ENCODE measurements at regions not wholly inside any gene's neighbourhood (a gene's known extent, or its start where the extent isn't known, plus 50 kb on each side); places are given as distances from the start of the nearest gene placed in this dataset.

- POLR2A ChIA-PET, result no interaction called here
- H3K27ac Mint-ChIP-seq, result no peak overlapping the region
- Histone ChIP-seq H3K4me1 (ENCODE audit: control insufficient read depth in 1 of 2, extremely low read depth in 1 of 2, insufficient read depth in 2 of 2, low read length in 2 of 2) (no peaks in the 10 kb centered on the region), H3K27me3 (replicated peaks in 1 of 2; ENCODE audit: control insufficient read depth in 2 of 2, extremely low read depth in 1 of 2, insufficient read depth in 2 of 2, low read length in 1 of 2) (no peaks in the 10 kb centered on the region), H3K36me3 (ENCODE audit: control insufficient read depth in 2 of 2, extremely low read depth in 1 of 2, insufficient read depth in 1 of 2, low read length in 1 of 2) (no peaks in the 10 kb centered on the region), H3K9me3 (no peaks in the 10 kb centered on the region), H3K27ac (ENCODE audit: low read length) (no peak overlapping the region), H3K4me3 (ENCODE audit: control insufficient read depth in 1 of 2, extremely low read depth in 1 of 2, low read length in 1 of 2) (no peak overlapping the region)
- no peaks in the 10 kb centered on the region for H3K36me3 Mint-ChIP-seq
- WGBS (ENCODE audit: insufficient coverage), result 100% methylated on average over 1 of the region's 1 CpG
- H3K4me1 Mint-ChIP-seq, result no peaks in the 10 kb centered on the region
- no peak for ATAC-seq (replicated peaks in 1 of 4)
- peaks cover 11 to 19% of the 10 kb centered on the region in 2 donors for H3K27me3 Mint-ChIP-seq
- DNase-seq, result no peak
- CTCF ChIA-PET, result interaction anchor here in 1 of 2 donors (0.9 kb wide), 1 partner anchor 8 kb away, joined by 3 read pairs; no protein-coding TSS in a partner anchor
- no peak overlapping the region for H3K4me3 Mint-ChIP-seq
- H3K9me3 Mint-ChIP-seq, result no peaks in the 10 kb centered on the region
These were observed 153.1 kb upstream of the DCN start for GRCh38 chr12:91335699-91336098.

GRCh38 chr12:91333966-91334365, 151.3 kb upstream of the DCN start:
- ATAC-seq (replicated peaks in 1 of 4) (no peak), DNase-seq (no peak)
- H3K4me3 Mint-ChIP-seq, result no peak overlapping the region
- CTCF ChIA-PET, result no interaction called here
- no peaks in the 10 kb centered on the region for H3K36me3 Mint-ChIP-seq
- Histone ChIP-seq H3K4me3 (ENCODE audit: control insufficient read depth in 1 of 2, extremely low read depth in 1 of 2, low read length in 1 of 2) (no peak overlapping the region), H3K27me3 (replicated peaks in 1 of 2; ENCODE audit: control insufficient read depth in 2 of 2, extremely low read depth in 1 of 2, insufficient read depth in 2 of 2, low read length in 1 of 2) (no peaks in the 10 kb centered on the region), H3K27ac (ENCODE audit: low read length) (no peak overlapping the region), H3K4me1 (ENCODE audit: control insufficient read depth in 1 of 2, extremely low read depth in 1 of 2, insufficient read depth in 2 of 2, low read length in 2 of 2) (no peaks in the 10 kb centered on the region), H3K36me3 (ENCODE audit: control insufficient read depth in 2 of 2, extremely low read depth in 1 of 2, insufficient read depth in 1 of 2, low read length in 1 of 2) (no peaks in the 10 kb centered on the region), H3K9me3 (no peaks in the 10 kb centered on the region)
- no peaks in the 10 kb centered on the region for H3K9me3 Mint-ChIP-seq
- peaks cover 13% of the 10 kb centered on the region in 2 donors for H3K27me3 Mint-ChIP-seq
- POLR2A ChIA-PET, result no interaction called here
- H3K27ac Mint-ChIP-seq, result no peak overlapping the region
- no peaks in the 10 kb centered on the region for H3K4me1 Mint-ChIP-seq

GRCh38 chr12:91332302-91332701, 149.7 kb upstream of the DCN start:
- CTCF ChIA-PET, result no interaction called here
- H3K27ac ChIP-seq (ENCODE audit: low read length), result no peak overlapping the region

GRCh38 chr12:91331371-91331770, 148.8 kb upstream of the DCN start:
- Mint-ChIP-seq H3K36me3 (no peaks in the 10 kb centered on the region), H3K27ac (no peak overlapping the region), H3K4me1 (no peaks in the 10 kb centered on the region), H3K4me3 (no peak overlapping the region), H3K27me3 (peaks cover 14 to 16% of the 10 kb centered on the region in 2 donors), H3K9me3 (no peaks in the 10 kb centered on the region)
- ATAC-seq (replicated peaks in 1 of 4) (no peak), DNase-seq (no peak)
- CTCF ChIA-PET, result interaction anchor here (0.6 to 1.2 kb wide), 3 partner anchors 34 to 1279 kb away, joined by 3 read pairs; no protein-coding TSS in a partner anchor
- Histone ChIP-seq H3K27ac (ENCODE audit: low read length) (no peak overlapping the region), H3K9me3 (no peaks in the 10 kb centered on the region), H3K4me3 (ENCODE audit: control insufficient read depth in 1 of 2, extremely low read depth in 1 of 2, low read length in 1 of 2) (no peak overlapping the region), H3K27me3 (replicated peaks in 1 of 2; ENCODE audit: control insufficient read depth in 2 of 2, extremely low read depth in 1 of 2, insufficient read depth in 2 of 2, low read length in 1 of 2) (no peaks in the 10 kb centered on the region), H3K36me3 (ENCODE audit: control insufficient read depth in 2 of 2, extremely low read depth in 1 of 2, insufficient read depth in 1 of 2, low read length in 1 of 2) (no peaks in the 10 kb centered on the region), H3K4me1 (ENCODE audit: control insufficient read depth in 1 of 2, extremely low read depth in 1 of 2, insufficient read depth in 2 of 2, low read length in 2 of 2) (no peaks in the 10 kb centered on the region)
- 88% methylated on average over 1 of the region's 2 CpGs for WGBS (ENCODE audit: insufficient coverage)
- POLR2A ChIA-PET, result interaction anchor here in 1 of 2 donors (0.6 kb wide), 1 partner anchor 1465 kb away, joined by 4 read pairs; no protein-coding TSS in a partner anchor

More at GRCh38 chr12:91332302-91332701, 149.7 kb upstream of the DCN start:
- WGBS (ENCODE audit: insufficient coverage), result no CpG with 5 or more reads among the region's 1 CpG
- H3K9me3 ChIP-seq, result no peaks in the 10 kb centered on the region
- Mint-ChIP-seq H3K36me3 (no peaks in the 10 kb centered on the region), H3K4me3 (no peak overlapping the region), H3K9me3 (no peaks in the 10 kb centered on the region), H3K27ac (no peak overlapping the region), H3K4me1 (no peaks in the 10 kb centered on the region), H3K27me3 (peaks cover 13 to 17% of the 10 kb centered on the region in 2 donors)
- H3K4me3 ChIP-seq (ENCODE audit: control insufficient read depth in 1 of 2, extremely low read depth in 1 of 2, low read length in 1 of 2), result no peak overlapping the region
- H3K27me3 ChIP-seq (replicated peaks in 1 of 2; ENCODE audit: control insufficient read depth in 2 of 2, extremely low read depth in 1 of 2, insufficient read depth in 2 of 2, low read length in 1 of 2), result no peaks in the 10 kb centered on the region
- POLR2A ChIA-PET, result no interaction called here
- H3K4me1 ChIP-seq (ENCODE audit: control insufficient read depth in 1 of 2, extremely low read depth in 1 of 2, insufficient read depth in 2 of 2, low read length in 2 of 2), result no peaks in the 10 kb centered on the region
- no peak for DNase-seq
- H3K36me3 ChIP-seq (ENCODE audit: control insufficient read depth in 2 of 2, extremely low read depth in 1 of 2, insufficient read depth in 1 of 2, low read length in 1 of 2), result no peaks in the 10 kb centered on the region
- no peak for ATAC-seq (replicated peaks in 1 of 4)

- Mint-ChIP-seq H3K27ac (no peak overlapping the region), H3K9me3 (no peaks in the 10 kb centered on the region), H3K4me3 (no peak overlapping the region), H3K4me1 (no peaks in the 10 kb centered on the region), H3K27me3 (peaks cover 7 to 11% of the 10 kb centered on the region in 2 donors), H3K36me3 (no peaks in the 10 kb centered on the region)
- CTCF ChIA-PET, result interaction anchor here in 1 of 2 donors (1.2 kb wide), 1 partner anchor 7 kb away, joined by 3 read pairs; no protein-coding TSS in a partner anchor
- no peak for ATAC-seq (replicated peaks in 1 of 4)
- POLR2A ChIA-PET, result interaction anchor here in 1 of 2 donors (1.0 kb wide), 1 partner anchor 10 kb away, joined by 3 read pairs; no protein-coding TSS in a partner anchor
- no peaks in the 10 kb centered on the region for H3K36me3 ChIP-seq (ENCODE audit: control insufficient read depth in 2 of 2, extremely low read depth in 1 of 2, insufficient read depth in 1 of 2, low read length in 1 of 2)
- H3K4me1 ChIP-seq (ENCODE audit: control insufficient read depth in 1 of 2, extremely low read depth in 1 of 2, insufficient read depth in 2 of 2, low read length in 2 of 2), result no peaks in the 10 kb centered on the region
- H3K4me3 ChIP-seq (ENCODE audit: control insufficient read depth in 1 of 2, extremely low read depth in 1 of 2, low read length in 1 of 2), result no peak overlapping the region
- no CpG with 5 or more reads among the region's 3 CpGs for WGBS (ENCODE audit: insufficient coverage)
- H3K27ac ChIP-seq (ENCODE audit: low read length), result no peak overlapping the region
- no peak for DNase-seq
- no peaks in the 10 kb centered on the region for H3K27me3 ChIP-seq (replicated peaks in 1 of 2; ENCODE audit: control insufficient read depth in 2 of 2, extremely low read depth in 1 of 2, insufficient read depth in 2 of 2, low read length in 1 of 2)
- H3K9me3 ChIP-seq, result no peaks in the 10 kb centered on the region
These were observed 145.8 kb upstream of the DCN start for GRCh38 chr12:91328451-91328850.

GRCh38 chr12:91327889-91328288, 145.3 kb upstream of the DCN start:
- Histone ChIP-seq H3K9me3 (no peaks in the 10 kb centered on the region), H3K27ac (ENCODE audit: low read length) (no peak overlapping the region), H3K4me1 (ENCODE audit: control insufficient read depth in 1 of 2, extremely low read depth in 1 of 2, insufficient read depth in 2 of 2, low read length in 2 of 2) (no peaks in the 10 kb centered on the region), H3K36me3 (ENCODE audit: control insufficient read depth in 2 of 2, extremely low read depth in 1 of 2, insufficient read depth in 1 of 2, low read length in 1 of 2) (no peaks in the 10 kb centered on the region), H3K4me3 (ENCODE audit: control insufficient read depth in 1 of 2, extremely low read depth in 1 of 2, low read length in 1 of 2) (no peak overlapping the region), H3K27me3 (replicated peaks in 1 of 2; ENCODE audit: control insufficient read depth in 2 of 2, extremely low read depth in 1 of 2, insufficient read depth in 2 of 2, low read length in 1 of 2) (no peaks in the 10 kb centered on the region)
- CTCF ChIA-PET, result interaction anchor here in 1 of 2 donors (0.7 to 1.2 kb wide), 3 partner anchors 8 to 276 kb away, joined by 3 read pairs; no protein-coding TSS in a partner anchor
- H3K27me3 Mint-ChIP-seq, result peaks cover 7 to 11% of the 10 kb centered on the region in 2 donors
- no peak overlapping the region for H3K27ac Mint-ChIP-seq
- H3K4me3 Mint-ChIP-seq, result no peak overlapping the region
- no CpG with 5 or more reads among the region's 3 CpGs for WGBS (ENCODE audit: insufficient coverage)
- no peak for DNase-seq
- no peaks in the 10 kb centered on the region for H3K9me3 Mint-ChIP-seq
- H3K36me3 Mint-ChIP-seq, result no peaks in the 10 kb centered on the region
- no peak for ATAC-seq (replicated peaks in 1 of 4)
- no peaks in the 10 kb centered on the region for H3K4me1 Mint-ChIP-seq
- POLR2A ChIA-PET, result interaction anchor here in 1 of 2 donors (1.0 kb wide), 1 partner anchor 9 kb away, joined by 3 read pairs; no protein-coding TSS in a partner anchor

- WGBS (ENCODE audit: insufficient coverage), result no CpG with 5 or more reads among the region's 4 CpGs
- CTCF ChIA-PET, result interaction anchor here (0.6 to 1.2 kb wide), 4 partner anchors 8 to 343 kb away, joined by 3 read pairs; no protein-coding TSS in a partner anchor
- no peaks in the 10 kb centered on the region for H3K4me1 ChIP-seq (ENCODE audit: control insufficient read depth in 1 of 2, extremely low read depth in 1 of 2, insufficient read depth in 2 of 2, low read length in 2 of 2)
- H3K27ac ChIP-seq (ENCODE audit: low read length), result no peak overlapping the region
- ATAC-seq (replicated peaks in 1 of 4) (no peak), DNase-seq (no peak)
- H3K27me3 Mint-ChIP-seq, result peaks cover 7 to 11% of the 10 kb centered on the region in 2 donors
- H3K4me3 ChIP-seq (ENCODE audit: control insufficient read depth in 1 of 2, extremely low read depth in 1 of 2, low read length in 1 of 2), result no peak overlapping the region
- H3K9me3 Mint-ChIP-seq, result no peaks in the 10 kb centered on the region
- H3K36me3 Mint-ChIP-seq, result no peaks in the 10 kb centered on the region
- no peaks in the 10 kb centered on the region for H3K4me1 Mint-ChIP-seq
- H3K9me3 ChIP-seq, result no peaks in the 10 kb centered on the region
- H3K27me3 ChIP-seq (replicated peaks in 1 of 2; ENCODE audit: control insufficient read depth in 2 of 2, extremely low read depth in 1 of 2, insufficient read depth in 2 of 2, low read length in 1 of 2), result no peaks in the 10 kb centered on the region
- H3K4me3 Mint-ChIP-seq, result no peak overlapping the region
- POLR2A ChIA-PET, result no interaction called here
- no peaks in the 10 kb centered on the region for H3K36me3 ChIP-seq (ENCODE audit: control insufficient read depth in 2 of 2, extremely low read depth in 1 of 2, insufficient read depth in 1 of 2, low read length in 1 of 2)
- H3K27ac Mint-ChIP-seq, result no peak overlapping the region
These were observed 144.5 kb upstream of the DCN start for GRCh38 chr12:91327131-91327530.

Measured in T-cell (primary cell).